Thyroid gland (tissue), 4 donors: ENCODE measurements at regions not wholly inside any gene's neighbourhood (a gene's known extent, or its start where the extent isn't known, plus 50 kb on each side); places are given as distances from the start of the nearest gene placed in this dataset.

Experiments
- POLR2A ChIP-seq, 2 donors: fragments of 450-650 bp; IDR thresholded peaks; one replicate each; pipeline ENCODE4 v1.6.1; 2017; ENCODE audit warnings: antibody characterized with exemption in 2 of 2, mild to moderate bottlenecking in 2 of 2, moderate library complexity in 1 of 2
- TF ChIP-seq, protein P1 (sequence below), 6 experiments: fragments of 200-600 bp in 3 of 6; fragments of 450-650 bp in 3 of 6; sonication (generic) in 3 of 6; IDR thresholded peaks; one replicate each; pipeline ENCODE4 v1.5.1; 2016 to 2019; ENCODE audit warnings: antibody characterized with exemption in 6 of 6, mild to moderate bottlenecking in 2 of 6, inconsistent platforms in 1 of 6, moderate library complexity in 1 of 6

DNA sequence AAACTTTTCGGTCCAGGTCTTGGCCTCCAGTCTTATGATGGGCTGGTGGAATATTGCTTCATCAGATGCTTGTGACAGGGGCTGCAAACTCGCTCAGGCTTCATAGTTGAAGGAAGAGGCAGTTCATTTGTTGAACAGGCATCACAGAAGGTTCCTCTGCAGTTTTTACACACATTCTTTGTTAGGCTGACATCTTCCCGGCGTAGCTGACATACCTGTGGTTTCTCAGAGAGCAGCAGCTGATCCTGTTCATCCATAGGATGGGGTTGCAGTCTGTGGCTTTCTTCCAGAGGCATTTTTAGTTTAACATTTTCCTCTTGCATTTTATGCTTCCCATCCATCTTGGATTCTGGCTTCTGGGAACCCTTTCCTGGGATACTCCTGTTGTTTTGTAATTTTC, 1255.2 kb downstream of the EFNA5 start:
- TF ChIP-seq, protein P1, sequence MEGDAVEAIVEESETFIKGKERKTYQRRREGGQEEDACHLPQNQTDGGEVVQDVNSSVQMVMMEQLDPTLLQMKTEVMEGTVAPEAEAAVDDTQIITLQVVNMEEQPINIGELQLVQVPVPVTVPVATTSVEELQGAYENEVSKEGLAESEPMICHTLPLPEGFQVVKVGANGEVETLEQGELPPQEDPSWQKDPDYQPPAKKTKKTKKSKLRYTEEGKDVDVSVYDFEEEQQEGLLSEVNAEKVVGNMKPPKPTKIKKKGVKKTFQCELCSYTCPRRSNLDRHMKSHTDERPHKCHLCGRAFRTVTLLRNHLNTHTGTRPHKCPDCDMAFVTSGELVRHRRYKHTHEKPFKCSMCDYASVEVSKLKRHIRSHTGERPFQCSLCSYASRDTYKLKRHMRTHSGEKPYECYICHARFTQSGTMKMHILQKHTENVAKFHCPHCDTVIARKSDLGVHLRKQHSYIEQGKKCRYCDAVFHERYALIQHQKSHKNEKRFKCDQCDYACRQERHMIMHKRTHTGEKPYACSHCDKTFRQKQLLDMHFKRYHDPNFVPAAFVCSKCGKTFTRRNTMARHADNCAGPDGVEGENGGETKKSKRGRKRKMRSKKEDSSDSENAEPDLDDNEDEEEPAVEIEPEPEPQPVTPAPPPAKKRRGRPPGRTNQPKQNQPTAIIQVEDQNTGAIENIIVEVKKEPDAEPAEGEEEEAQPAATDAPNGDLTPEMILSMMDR (IDR thresholded peaks at IDR 0.05), result no peak
- no peak for TF ChIP-seq POLR2A (IDR thresholded peaks at IDR 0.05)
